WTC11 (cell line): ENCODE measurements at regions not wholly inside any gene's neighbourhood (a gene's known extent, or its start where the extent isn't known, plus 50 kb on each side); places are given as distances from the start of the nearest gene placed in this dataset.

Experiments
- CREB1 ChIP-seq: sonication (generic); formaldehyde crosslinking; IDR thresholded peaks from 2 replicates; pipeline ENCODE4 v1.8.0; 2023; ENCODE audit warnings: mild to moderate bottlenecking, missing genetic modification reagents
- CTCF ChIP-seq: fragments of 200-600 bp; IDR thresholded peaks from 2 replicates; pipeline ENCODE4 v1.8.0; 2022; ENCODE audit warnings: antibody characterized with exemption
- FOXK1 ChIP-seq: sonication (generic); formaldehyde crosslinking; IDR thresholded peaks from 2 replicates; pipeline ENCODE4 v1.8.0; 2022; ENCODE audit warnings: mild to moderate bottlenecking, moderate library complexity, missing genetic modification reagents
- FOXP1 ChIP-seq: sonication (generic); formaldehyde crosslinking; IDR thresholded peaks from 2 replicates; pipeline ENCODE4 v1.8.0; 2022; ENCODE audit warnings: missing genetic modification reagents, mild to moderate bottlenecking, moderate library complexity, borderline replicate concordance
- JUN ChIP-seq: sonication (generic); formaldehyde crosslinking; IDR thresholded peaks from 2 replicates; pipeline ENCODE4 v1.8.0; 2023; ENCODE audit warnings: mild to moderate bottlenecking, missing genetic modification reagents
- MAX ChIP-seq: sonication (generic); formaldehyde crosslinking; IDR thresholded peaks from 2 replicates; pipeline ENCODE4 v1.8.0; 2022; ENCODE audit warnings: mild to moderate bottlenecking, missing genetic modification reagents
- MXD4 ChIP-seq: fragments of 250-450 bp; sonication (Bioruptor Pico); IDR thresholded peaks from 2 replicates; pipeline ENCODE4 v1.8.0; 2021; ENCODE audit warnings: mild to moderate bottlenecking, moderate library complexity, borderline replicate concordance
- NFE2L1 ChIP-seq: sonication (generic); formaldehyde crosslinking; IDR thresholded peaks from 2 replicates; pipeline ENCODE4 v1.8.1; 2023; ENCODE audit warnings: missing genetic modification reagents
- NR3C1 ChIP-seq: sonication (generic); formaldehyde crosslinking; conservative IDR thresholded peaks from 2 replicates; pipeline ENCODE4 v1.8.1; 2023; ENCODE audit warnings: low read depth, mild to moderate bottlenecking, missing genetic modification reagents
- SP1 ChIP-seq: sonication (generic); formaldehyde crosslinking; conservative IDR thresholded peaks from 2 replicates; pipeline ENCODE4 v1.8.1; 2022; ENCODE audit warnings: missing genetic modification reagents
- TEAD4 ChIP-seq: sonication (generic); formaldehyde crosslinking; IDR thresholded peaks from 2 replicates; pipeline ENCODE4 v1.8.0; 2022; ENCODE audit warnings: mild to moderate bottlenecking, missing genetic modification reagents
- ZNF317 ChIP-seq: sonication (generic); formaldehyde crosslinking; IDR thresholded peaks from 2 replicates; pipeline ENCODE4 v1.8.1; 2023; ENCODE audit warnings: low read depth, mild to moderate bottlenecking, moderate library complexity, missing genetic modification reagents, borderline replicate concordance

GRCh38 chr5:30001826-30002225 lies 1191.7 kb upstream of the CDH6 start:
- no peak for TF ChIP-seq CTCF
- no peak for TF ChIP-seq SP1
- TF ChIP-seq NR3C1 (CRISPR knock-in tag): no peak
- TF ChIP-seq NFE2L1 (CRISPR knock-in tag): no peak
- TF ChIP-seq CREB1 (CRISPR knock-in tag): no peak
- no peak for TF ChIP-seq MAX
- no peak for TF ChIP-seq ZNF317
- TF ChIP-seq TEAD4 (CRISPR knock-in tag): no peak
- no peak for TF ChIP-seq FOXK1 (CRISPR knock-in tag)
- no peak for TF ChIP-seq MXD4 (CRISPR knock-in tag)
- no peak for TF ChIP-seq FOXP1 (CRISPR knock-in tag)
- TF ChIP-seq JUN (CRISPR knock-in tag): no peak
